ENCODE measurements at regions not wholly inside any gene's neighbourhood (a gene's known extent, or its start where the extent isn't known, plus 50 kb on each side); places are given as distances from the start of the nearest gene placed in this dataset.

DNA sequence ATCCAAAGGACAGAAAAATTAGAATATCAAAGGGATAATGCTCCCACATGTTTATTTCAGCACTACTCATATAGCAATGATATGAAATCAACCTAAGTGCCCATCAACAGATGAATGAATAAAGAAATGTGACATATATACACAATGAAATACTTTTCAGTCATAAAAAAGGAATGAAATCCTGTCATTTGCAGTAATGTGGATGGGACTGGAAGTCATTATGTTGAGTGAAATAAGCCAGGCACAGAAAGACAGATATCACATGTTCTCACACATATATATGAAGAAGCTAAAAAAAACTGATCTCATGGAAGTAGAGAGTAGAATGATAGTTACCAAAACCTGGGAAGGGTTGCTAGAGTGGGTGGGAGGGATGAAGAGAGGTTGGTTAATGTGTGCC lies 135.7 kb downstream of the IBTK start:
- Histone ChIP-seq H2BK12ac (ENCODE audit: insufficient read length, low read depth, low read length) (no peak overlapping the region), H3K79me1 (ENCODE audit: insufficient read depth, low read depth, low read length, poor library complexity, severe bottlenecking) (no peaks in the 10 kb centered on the region), H2BK20ac (ENCODE audit: low read depth, low read length, poor library complexity, severe bottlenecking) (no peak overlapping the region), H4K20me1 (ENCODE audit: control insufficient read depth, insufficient read depth, insufficient read length) (no peaks in the 10 kb centered on the region), H3K4me2 (ENCODE audit: insufficient read depth, insufficient read length, low read length) (no peak overlapping the region), H4K91ac (ENCODE audit: insufficient read length, low read depth, low read length) (no peak overlapping the region), H2BK5ac (ENCODE audit: insufficient read length, low read length) (no peak overlapping the region), H3K4ac (ENCODE audit: low read depth, low read length) (no peak overlapping the region), H3K27ac (ENCODE audit: insufficient read length, low read depth, low read length) (no peak overlapping the region), H2BK15ac (ENCODE audit: low read depth, low read length) (no peak overlapping the region), H3K9me3 (ENCODE audit: control insufficient read depth, low read depth, low read length) (no peaks in the 10 kb centered on the region), H3K23ac (ENCODE audit: insufficient read length, low read depth, low read length) (no peak overlapping the region), H3K23me2 (ENCODE audit: insufficient read length, low read depth, low read length, poor library complexity, severe bottlenecking) (no peaks in the 10 kb centered on the region), H2AK5ac (ENCODE audit: insufficient read length, low read length) (no peak overlapping the region), H3K18ac (ENCODE audit: insufficient read length, low read depth, low read length) (no peak overlapping the region), H4K8ac (replicated peaks; ENCODE audit: insufficient read length, low read depth, low read length) (no peak overlapping the region), H2BK120ac (ENCODE audit: low read depth, low read length, poor library complexity, severe bottlenecking) (no peak overlapping the region), H4K5ac (ENCODE audit: insufficient read length, low read depth, low read length) (no peak overlapping the region), H2AFZ (ENCODE audit: low read length) (no peak overlapping the region), H3K79me2 (ENCODE audit: insufficient read depth, low read length) (no peaks in the 10 kb centered on the region), H3K9ac (ENCODE audit: extremely low read depth, insufficient read length, low read length) (no peak overlapping the region), H3T11ph (ENCODE audit: low read length) (no peak overlapping the region), H3K14ac (ENCODE audit: insufficient read depth, low read length) (no peak overlapping the region), H3K27me3 (ENCODE audit: insufficient read depth, low read length) (no peaks in the 10 kb centered on the region), H3K56ac (ENCODE audit: insufficient read length, low read depth, low read length) (no peak overlapping the region), H3K4me1 (ENCODE audit: insufficient read depth, low read length) (no peaks in the 10 kb centered on the region)
- Mint-ChIP-seq H3K27me3 (ENCODE audit: low read depth) (no peaks in the 10 kb centered on the region), H3K4me1 (no peaks in the 10 kb centered on the region), H3K36me3 (ENCODE audit: insufficient read depth in 1 of 3, low read depth in 3 of 3) (peaks cover 0 to 5% (median 2%) of the 10 kb centered on the region in 3 experiments; a peak in 2 of 7 replicates), H3K4me3 (no peak overlapping the region), H3K27ac (no peak overlapping the region), H3K9me3 (peaks cover 7 to 15% of the 10 kb centered on the region in 2 experiments; a peak in 4 of 5 replicates)
- TF ChIP-seq, protein P1, sequence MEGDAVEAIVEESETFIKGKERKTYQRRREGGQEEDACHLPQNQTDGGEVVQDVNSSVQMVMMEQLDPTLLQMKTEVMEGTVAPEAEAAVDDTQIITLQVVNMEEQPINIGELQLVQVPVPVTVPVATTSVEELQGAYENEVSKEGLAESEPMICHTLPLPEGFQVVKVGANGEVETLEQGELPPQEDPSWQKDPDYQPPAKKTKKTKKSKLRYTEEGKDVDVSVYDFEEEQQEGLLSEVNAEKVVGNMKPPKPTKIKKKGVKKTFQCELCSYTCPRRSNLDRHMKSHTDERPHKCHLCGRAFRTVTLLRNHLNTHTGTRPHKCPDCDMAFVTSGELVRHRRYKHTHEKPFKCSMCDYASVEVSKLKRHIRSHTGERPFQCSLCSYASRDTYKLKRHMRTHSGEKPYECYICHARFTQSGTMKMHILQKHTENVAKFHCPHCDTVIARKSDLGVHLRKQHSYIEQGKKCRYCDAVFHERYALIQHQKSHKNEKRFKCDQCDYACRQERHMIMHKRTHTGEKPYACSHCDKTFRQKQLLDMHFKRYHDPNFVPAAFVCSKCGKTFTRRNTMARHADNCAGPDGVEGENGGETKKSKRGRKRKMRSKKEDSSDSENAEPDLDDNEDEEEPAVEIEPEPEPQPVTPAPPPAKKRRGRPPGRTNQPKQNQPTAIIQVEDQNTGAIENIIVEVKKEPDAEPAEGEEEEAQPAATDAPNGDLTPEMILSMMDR (conservative IDR thresholded peaks at IDR 0.05), result no peak
- no peak for DNase-seq

All from H9 (cell line).